Skeletal muscle satellite cell (primary cell): ENCODE measurements at regions not wholly inside any gene's neighbourhood (a gene's known extent, or its start where the extent isn't known, plus 50 kb on each side); places are given as distances from the start of the nearest gene placed in this dataset.

ENCODE experiments used
- H3K27me3 ChIP-seq: 2 replicates; pipeline ENCODE4 v1.7.0; 2013; ENCODE audit warnings: low read length; ENCODE audit not compliant: control insufficient read depth, insufficient read depth
- H3K36me3 ChIP-seq: 2 replicates; pipeline ENCODE4 v1.7.0; 2013; ENCODE audit warnings: mild to moderate bottlenecking, control low read depth, low read length; ENCODE audit not compliant: insufficient read depth
- H3K4me1 ChIP-seq: 2 replicates; pipeline ENCODE4 v1.7.0; 2013; ENCODE audit warnings: low read length; ENCODE audit not compliant: control insufficient read depth, insufficient read depth
- H3K4me2 ChIP-seq: 2 replicates; pipeline ENCODE4 v1.7.0; 2013; ENCODE audit warnings: mild to moderate bottlenecking, low read length
- H3K4me3 ChIP-seq: 2 replicates; pipeline ENCODE4 v1.7.0; 2013; ENCODE audit warnings: low read length
- H3K9ac ChIP-seq: 2 replicates; pipeline ENCODE4 v1.7.0; 2013; ENCODE audit warnings: mild to moderate bottlenecking, low read depth, low read length, moderate library complexity
- H3K9me3 ChIP-seq: replicated peaks from 2 replicates; pipeline ENCODE4 v1.7.0; 2013; ENCODE audit warnings: mild to moderate bottlenecking, control low read depth, low read length

- Histone ChIP-seq H3K36me3 (peaks cover 4% of the 10 kb centered on the region), H3K4me3 (no peak overlapping the region), H3K4me1 (peaks cover 61% of the 10 kb centered on the region), H3K9ac (peak overlapping the region; percentile 32), H3K9me3 (no peaks in the 10 kb centered on the region), H3K27me3 (no peaks in the 10 kb centered on the region), H3K4me2 (peak overlapping the region; percentile 53)
Measured at GRCh38 chr1:39129514-39129913, 75.0 kb upstream of the MACF1 start.

GRCh38 chr1:39130325-39130724 is 74.2 kb upstream of the MACF1 start:
- Histone ChIP-seq H3K4me3 (no peak overlapping the region), H3K4me1 (peaks cover 61% of the 10 kb centered on the region), H3K4me2 (peak overlapping the region; percentile 53), H3K27me3 (no peaks in the 10 kb centered on the region), H3K36me3 (peaks cover 4% of the 10 kb centered on the region), H3K9ac (peak overlapping the region; percentile 32), H3K9me3 (no peaks in the 10 kb centered on the region)

GRCh38 chr1:39131940-39132339 is 72.6 kb upstream of the MACF1 start:
- H3K36me3 ChIP-seq: no peaks in the 10 kb centered on the region
- H3K4me3 ChIP-seq: no peak overlapping the region
- H3K27me3 ChIP-seq: no peaks in the 10 kb centered on the region
- H3K9ac ChIP-seq: peak overlapping the region; percentile 50
- peak overlapping the region; percentile 49 for H3K4me2 ChIP-seq
- H3K9me3 ChIP-seq: no peaks in the 10 kb centered on the region
- H3K4me1 ChIP-seq: peaks cover 60% of the 10 kb centered on the region

GRCh38 chr1:39132505-39133339 is 71.8 kb upstream of the MACF1 start:
- no peaks in the 10 kb centered on the region for H3K27me3 ChIP-seq
- no peaks in the 10 kb centered on the region for H3K9me3 ChIP-seq
- peaks cover 52% of the 10 kb centered on the region for H3K4me1 ChIP-seq
- peak overlapping the region; percentile 23 for H3K4me3 ChIP-seq
- H3K4me2 ChIP-seq: peak overlapping the region; percentile 49
- H3K9ac ChIP-seq: peak overlapping the region; percentile 50
- no peaks in the 10 kb centered on the region for H3K36me3 ChIP-seq

- H3K9me3 ChIP-seq: no peaks in the 10 kb centered on the region
- peaks cover 47% of the 10 kb centered on the region for H3K4me1 ChIP-seq
- H3K27me3 ChIP-seq: no peaks in the 10 kb centered on the region
- no peaks in the 10 kb centered on the region for H3K36me3 ChIP-seq
- H3K4me3 ChIP-seq: peak overlapping the region; percentile 23
- peak overlapping the region; percentile 50 for H3K9ac ChIP-seq
- no peak overlapping the region for H3K4me2 ChIP-seq
Measured at GRCh38 chr1:39133340-39133684, 71.2 kb upstream of the MACF1 start.

GRCh38 chr1:39134768-39135333 is 69.6 kb upstream of the MACF1 start:
- Histone ChIP-seq H3K4me2 (no peak overlapping the region), H3K36me3 (no peaks in the 10 kb centered on the region), H3K9ac (no peak overlapping the region), H3K4me1 (peaks cover 38% of the 10 kb centered on the region), H3K27me3 (no peaks in the 10 kb centered on the region), H3K9me3 (no peaks in the 10 kb centered on the region), H3K4me3 (no peak overlapping the region)

- no peaks in the 10 kb centered on the region for H3K36me3 ChIP-seq
- H3K4me1 ChIP-seq: peaks cover 27% of the 10 kb centered on the region
- H3K9me3 ChIP-seq: no peaks in the 10 kb centered on the region
- H3K27me3 ChIP-seq: no peaks in the 10 kb centered on the region
- H3K9ac ChIP-seq: no peak overlapping the region
- H3K4me3 ChIP-seq: no peak overlapping the region
- no peak overlapping the region for H3K4me2 ChIP-seq
Measured at GRCh38 chr1:39136638-39137037, 67.9 kb upstream of the MACF1 start.

- Histone ChIP-seq H3K27me3 (no peaks in the 10 kb centered on the region), H3K4me1 (peaks cover 24% of the 10 kb centered on the region), H3K4me3 (no peak overlapping the region), H3K9ac (no peak overlapping the region), H3K36me3 (no peaks in the 10 kb centered on the region), H3K4me2 (no peak overlapping the region), H3K9me3 (no peaks in the 10 kb centered on the region)
Measured at GRCh38 chr1:39139723-39140360, 64.7 kb upstream of the MACF1 start.

GRCh38 chr1:39141925-39142324 is 62.6 kb upstream of the MACF1 start:
- Histone ChIP-seq H3K4me1 (peaks cover 27% of the 10 kb centered on the region), H3K9me3 (no peaks in the 10 kb centered on the region), H3K36me3 (no peaks in the 10 kb centered on the region), H3K27me3 (no peaks in the 10 kb centered on the region), H3K4me3 (peak overlapping the region; percentile 0), H3K9ac (peak overlapping the region; percentile 30), H3K4me2 (peak overlapping the region; percentile 28)

- no peaks in the 10 kb centered on the region for H3K36me3 ChIP-seq
- H3K9me3 ChIP-seq: no peaks in the 10 kb centered on the region
- no peaks in the 10 kb centered on the region for H3K27me3 ChIP-seq
- peak overlapping the region; percentile 12 for H3K4me3 ChIP-seq
- H3K4me1 ChIP-seq: peaks cover 27% of the 10 kb centered on the region
- H3K4me2 ChIP-seq: peak overlapping the region; percentile 28
- H3K9ac ChIP-seq: peak overlapping the region; percentile 28
Measured at GRCh38 chr1:39142401-39143060, 62.0 kb upstream of the MACF1 start.

- Histone ChIP-seq H3K4me3 (no peak overlapping the region), H3K4me2 (no peak overlapping the region), H3K36me3 (no peaks in the 10 kb centered on the region), H3K9me3 (no peaks in the 10 kb centered on the region), H3K27me3 (no peaks in the 10 kb centered on the region), H3K9ac (no peak overlapping the region), H3K4me1 (peaks cover 34% of the 10 kb centered on the region)
Measured at GRCh38 chr1:39144924-39145323, 59.6 kb upstream of the MACF1 start.
